ENCODE measurements at regions not wholly inside any gene's neighbourhood (a gene's known extent, or its start where the extent isn't known, plus 50 kb on each side); places are given as distances from the start of the nearest gene placed in this dataset.

DNA sequence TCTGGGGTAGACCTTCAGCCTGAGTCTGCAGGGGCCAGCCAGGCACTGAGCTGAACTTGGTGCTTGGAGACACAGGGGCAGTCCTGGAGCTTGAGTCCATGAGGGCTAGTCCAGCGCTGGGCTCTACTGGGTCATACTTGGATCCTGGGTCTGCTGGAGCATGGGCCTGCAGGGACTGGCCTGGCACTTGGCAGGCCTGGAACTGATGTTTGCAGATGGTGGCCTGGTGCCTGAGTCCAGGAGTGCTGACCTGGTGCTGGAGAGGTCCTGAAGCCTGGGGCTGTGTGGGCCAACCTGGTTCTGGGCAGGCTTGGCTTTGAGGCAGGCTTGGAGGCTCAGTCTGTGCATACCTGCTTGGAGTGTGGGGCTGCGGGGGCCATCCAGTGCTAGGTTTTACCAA, 143.4 kb upstream of the DSCAM start:
- no peak for DNase-seq

- DNase-seq: no peak
Observed at GRCh38 chr21:40997831-40998230, 150.9 kb upstream of the DSCAM start.

DNA sequence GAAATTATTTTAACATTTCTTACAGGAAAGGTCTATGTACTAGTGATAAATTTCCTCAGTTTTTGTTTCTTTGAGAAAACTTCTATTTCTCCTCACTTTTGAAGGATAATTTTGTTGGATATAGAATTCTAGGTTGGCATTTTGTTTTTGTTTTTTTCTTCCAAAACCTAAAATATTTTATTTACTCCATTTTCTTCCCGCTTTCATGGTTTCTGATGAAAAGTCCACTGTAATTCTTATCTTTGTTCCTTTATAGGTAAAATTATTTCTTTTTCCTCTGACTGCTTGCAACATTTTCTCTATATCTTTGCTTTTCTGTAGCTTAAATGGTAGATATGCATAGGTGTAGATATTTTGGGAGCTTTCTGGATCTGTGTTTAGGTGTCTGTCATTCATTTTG, 153.9 kb upstream of the DSCAM start:
- no peak for DNase-seq

GRCh38 chr21:41006636-41007035, 159.7 kb upstream of the DSCAM start:
- no peak for DNase-seq

GRCh38 chr21:41008351-41008750, 159.6 kb upstream of the BACE2 start:
- no peak for DNase-seq

DNA sequence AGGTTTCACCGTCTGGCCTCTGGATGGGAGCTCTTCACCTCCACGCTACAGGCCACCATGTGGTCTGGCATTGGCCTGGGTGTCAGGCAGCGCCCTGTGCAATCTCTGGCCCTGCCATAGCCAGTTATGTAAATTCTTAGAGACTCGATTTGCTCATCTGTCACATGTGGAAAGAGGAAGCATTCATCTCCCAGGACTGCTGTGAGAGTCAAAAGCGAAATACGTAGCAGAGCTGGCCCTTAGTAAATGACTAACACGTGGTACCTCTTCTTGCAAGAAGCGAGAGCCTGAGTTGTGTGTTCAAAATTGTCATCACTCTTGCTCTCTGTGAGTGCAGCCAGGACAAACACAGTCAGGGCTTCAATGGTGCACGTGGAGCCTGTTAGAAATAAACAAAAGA, 159.0 kb upstream of the BACE2 start:
- no peak for DNase-seq

DNA sequence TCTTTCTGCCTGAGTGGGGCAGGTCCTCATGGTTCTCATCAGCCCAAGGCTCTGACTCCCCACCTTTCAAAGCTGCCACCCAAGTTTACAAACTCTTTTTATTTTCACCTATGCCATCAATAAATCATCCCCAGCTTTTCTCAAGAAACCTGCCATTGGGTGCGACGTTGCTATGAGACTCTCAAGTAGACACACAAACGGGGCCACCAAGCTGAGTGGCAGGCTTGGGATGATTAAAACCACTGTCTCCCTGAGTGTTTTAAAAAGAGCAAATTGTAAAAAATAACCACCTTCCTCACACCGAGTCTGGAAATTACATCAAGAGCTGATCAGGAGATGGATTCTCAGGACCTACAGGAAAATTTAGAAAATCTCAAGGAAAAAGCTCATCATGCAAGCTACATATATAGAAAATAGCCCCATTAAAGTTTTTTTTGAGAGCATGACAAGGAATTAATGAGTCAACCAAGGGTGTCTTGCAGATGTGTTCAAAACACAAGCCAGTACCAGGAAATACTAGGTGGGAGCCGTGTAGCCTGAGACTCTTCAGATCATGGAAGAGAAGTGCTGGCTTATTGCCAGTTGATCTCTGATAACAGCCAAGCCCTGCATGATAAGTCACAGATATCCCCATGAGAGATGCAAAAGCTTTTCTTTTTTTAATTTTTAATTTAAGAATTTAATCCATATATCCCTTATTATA, 158.4 kb upstream of the BACE2 start:
- DNase-seq: no peak

- DNase-seq: no peak
Observed at GRCh38 chr21:41010101-41010435, 157.9 kb upstream of the BACE2 start.

DNA sequence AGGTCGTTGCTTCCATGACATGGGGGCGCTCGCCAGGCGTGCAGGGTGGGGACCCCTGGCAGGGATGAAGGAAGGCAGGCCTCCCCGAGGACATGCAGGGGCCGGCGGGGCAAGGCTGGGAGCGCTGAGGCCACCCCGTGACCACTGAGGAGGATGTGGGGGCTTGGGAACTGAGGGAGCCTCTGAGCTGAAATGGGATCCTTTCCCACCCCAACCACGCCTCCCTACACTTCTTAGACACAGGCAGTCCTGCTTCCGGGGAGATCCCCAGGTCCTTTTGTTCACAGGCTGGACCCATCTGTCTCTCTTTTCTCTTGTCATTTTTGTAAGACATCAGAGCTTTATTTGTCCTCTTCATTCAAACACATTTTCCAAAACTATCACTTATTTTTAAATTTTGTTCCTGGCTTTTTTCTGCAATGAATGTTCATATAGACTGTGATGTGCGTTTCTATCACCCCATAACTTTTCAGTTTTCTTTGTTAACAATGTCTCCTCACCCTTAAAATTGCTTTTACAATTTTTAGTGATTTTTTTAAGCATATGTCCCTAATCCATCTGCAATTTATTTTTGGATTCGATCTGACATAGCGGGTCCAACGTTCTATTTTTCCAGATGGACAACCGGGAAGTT, 156.7 kb upstream of the BACE2 start:
- DNase-seq: no peak

GRCh38 chr21:41011951-41012366, 156.0 kb upstream of the BACE2 start:
- DNase-seq: no peak

DNA sequence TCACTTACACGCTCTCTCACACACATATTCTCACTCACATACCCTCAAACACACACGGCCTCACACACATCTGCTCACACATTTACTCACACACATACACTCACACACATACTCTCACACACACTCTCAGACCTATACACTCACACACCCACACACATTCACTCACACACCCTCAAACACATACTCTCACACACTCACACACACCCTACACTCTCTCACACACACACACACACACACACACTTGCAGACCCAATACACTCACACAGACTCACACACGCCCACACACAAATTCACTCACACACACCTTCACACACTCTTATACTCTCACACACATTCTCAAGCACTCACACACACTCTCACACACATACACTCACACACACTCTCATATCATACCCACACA, 155.5 kb upstream of the BACE2 start:
- DNase-seq: no peak

- DNase-seq: no peak
Observed at GRCh38 chr21:41016472-41016871, 151.5 kb upstream of the BACE2 start.

DNA sequence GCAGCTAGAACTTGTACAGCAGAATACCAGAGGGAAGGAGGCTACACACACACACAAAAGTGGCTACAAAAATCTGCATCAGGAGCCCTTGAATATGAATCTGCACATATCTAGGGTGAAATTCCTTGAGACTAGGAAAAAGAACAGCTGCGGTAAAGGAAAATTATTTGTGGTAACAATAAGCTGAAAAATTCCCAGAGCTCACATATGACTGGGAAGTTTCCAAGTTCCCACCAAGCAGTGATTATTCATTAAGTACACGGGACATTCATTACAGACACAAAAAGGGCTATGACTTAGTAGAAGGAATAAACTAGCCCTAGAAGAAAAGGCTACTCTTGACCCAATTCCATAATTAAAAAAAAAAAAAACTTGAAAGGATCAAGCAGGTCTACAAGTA, 149.5 kb upstream of the BACE2 start:
- no peak for DNase-seq

GRCh38 chr21:41023936-41024335, 144.0 kb upstream of the BACE2 start:
- DNase-seq: no peak

DNA sequence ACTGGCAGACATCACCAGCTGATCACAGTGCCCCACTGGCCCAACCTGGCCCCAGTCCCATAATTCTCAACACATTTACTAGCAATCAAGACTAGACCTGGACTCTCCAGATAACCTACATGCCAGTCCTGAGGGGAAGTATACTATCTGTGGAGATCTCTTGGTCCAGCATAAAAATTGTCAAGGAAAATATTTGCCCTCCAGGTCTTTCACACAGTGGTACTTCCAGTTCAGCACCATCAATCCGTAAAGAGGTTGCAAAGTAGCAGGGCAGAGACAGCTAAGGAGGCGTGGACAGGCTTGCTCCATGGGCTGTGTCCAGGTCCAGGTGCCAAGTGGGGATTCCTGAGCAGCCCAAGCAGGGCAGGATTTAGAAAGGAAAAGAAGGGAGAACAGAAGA, 143.6 kb upstream of the BACE2 start:
- DNase-seq: no peak

GRCh38 chr21:41024746-41025254, 143.2 kb upstream of the BACE2 start:
- no peak for DNase-seq

DNA sequence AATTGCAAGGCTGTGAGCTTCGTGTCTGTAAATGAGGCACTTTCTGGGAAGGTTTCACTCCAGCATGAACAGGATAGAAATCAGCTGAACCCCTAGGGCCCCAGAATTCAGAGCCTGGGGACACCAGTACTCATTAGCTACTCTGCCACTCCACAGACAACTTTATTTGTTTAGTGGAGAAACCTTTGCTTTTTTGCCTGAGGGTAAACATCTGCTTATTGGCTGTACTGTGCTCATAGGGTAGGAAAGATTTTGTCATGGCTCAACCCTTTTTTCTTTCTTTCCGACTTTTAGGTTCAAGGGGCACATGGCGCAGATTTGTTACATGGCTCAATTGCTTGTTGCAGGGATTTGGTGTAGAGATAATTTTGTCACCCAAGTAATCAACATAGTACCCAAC, 138.4 kb upstream of the BACE2 start:
- DNase-seq: no peak

DNA sequence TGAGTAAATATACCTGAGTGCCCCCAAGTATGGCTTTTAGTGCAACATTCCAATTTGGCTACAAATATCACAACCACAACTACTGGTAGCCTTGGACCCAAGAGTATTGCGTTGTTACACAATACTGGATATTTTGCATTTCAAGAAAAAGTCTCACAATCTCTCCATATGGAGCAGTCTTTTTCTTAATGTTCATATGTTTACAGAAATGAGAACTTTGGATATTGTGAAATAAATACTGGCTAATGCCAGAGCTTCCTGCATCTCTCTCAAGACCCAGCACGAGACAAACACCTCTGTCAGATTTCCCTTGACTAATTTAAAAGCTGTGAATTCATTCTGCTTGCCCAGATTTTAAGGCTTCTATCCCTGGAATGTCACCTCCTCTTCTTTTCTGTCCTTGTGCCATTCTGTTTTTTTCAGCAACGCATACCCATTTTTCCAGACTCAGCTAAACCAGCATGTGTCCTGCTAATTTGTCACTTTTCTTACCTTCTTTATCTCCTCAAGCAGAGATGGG, 136.2 kb upstream of the BACE2 start:
- no peak for DNase-seq

- DNase-seq: no peak
Observed at GRCh38 chr21:41032541-41032940, 135.4 kb upstream of the BACE2 start.

DNA sequence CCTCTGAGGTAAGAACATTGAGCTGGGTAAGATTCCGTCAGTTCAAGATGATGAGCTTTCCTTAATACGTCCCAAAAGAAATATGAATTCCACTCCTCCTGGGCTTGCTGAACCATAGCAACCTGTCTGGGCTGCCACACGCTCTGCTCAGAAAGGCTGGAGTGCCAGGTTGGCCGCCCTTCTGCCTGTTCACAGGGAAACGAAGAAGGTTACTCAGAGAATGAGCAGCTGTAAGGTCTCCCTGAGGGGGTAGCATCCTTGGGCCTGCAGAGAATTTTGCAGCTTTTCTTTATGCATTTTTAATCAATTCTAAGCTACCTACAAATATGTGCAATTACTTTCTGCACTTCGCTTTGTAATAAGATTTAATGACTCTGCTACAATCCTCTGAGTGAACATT, 130.7 kb upstream of the BACE2 start:
- no peak for DNase-seq

- no peak for DNase-seq
Observed at GRCh38 chr21:41037936-41038335, 130.0 kb upstream of the BACE2 start.

DNA sequence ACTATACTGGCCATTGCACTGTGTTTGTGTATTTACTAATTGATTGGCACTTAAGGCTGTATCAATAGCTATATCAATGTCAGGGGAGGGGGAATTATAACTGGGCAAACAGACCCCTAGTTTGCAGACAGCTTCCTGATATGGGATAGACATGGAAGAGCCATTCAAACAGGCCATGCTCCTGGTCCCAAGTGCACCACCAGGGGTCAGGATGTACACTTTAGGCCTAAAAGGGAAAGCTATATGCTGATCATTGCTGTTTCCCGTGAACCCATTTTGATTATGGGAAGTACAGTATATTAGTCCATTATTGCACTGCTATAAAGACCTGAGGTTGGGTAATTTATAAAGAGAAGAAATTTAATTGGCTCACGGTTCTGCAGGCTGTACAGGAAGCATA, 124.9 kb upstream of the BACE2 start:
- DNase-seq: no peak

GRCh38 chr21:41045534-41046268, 122.3 kb upstream of the BACE2 start:
- DNase-seq: no peak

GRCh38 chr21:41048145-41048544, 119.8 kb upstream of the BACE2 start:
- no peak for DNase-seq

All from stimulated activated CD4-positive, alpha-beta T cell treated with anti-CD3 and anti-CD28 coated beads, Interleukin-2, amount 100 ng/mL, for 48 hours (primary cell).